Mesenchymal stem cell (in vitro differentiated cells and primary cell): ENCODE measurements at regions not wholly inside any gene's neighbourhood (a gene's known extent, or its start where the extent isn't known, plus 50 kb on each side); places are given as distances from the start of the nearest gene placed in this dataset.

Experiments used
- DNase-seq: peaks from one replicate; pipeline ENCODE4 v3.0.0-alpha.2; 2013
- H2AFZ ChIP-seq: one replicate; pipeline ENCODE4 v1.6.1; 2013; ENCODE audit warnings: low read depth, mild to moderate bottlenecking, control low read depth, inconsistent platforms, low read length, moderate library complexity
- H2AK5ac ChIP-seq: 2 replicates; pipeline ENCODE4 v1.6.1; 2013; ENCODE audit warnings: low read length, moderate library complexity, mild to moderate bottlenecking, inconsistent platforms; ENCODE audit not compliant: severe bottlenecking
- H2BK120ac ChIP-seq: one replicate; pipeline ENCODE4 v1.6.1; 2013; ENCODE audit warnings: low read depth, mild to moderate bottlenecking, inconsistent platforms, low read length, moderate library complexity
- H2BK12ac ChIP-seq, 2 experiments: one replicate each; pipeline ENCODE4 v1.6.1; 2013; ENCODE audit warnings: inconsistent platforms in 2 of 2, low read length in 2 of 2, mild to moderate bottlenecking in 2 of 2, moderate library complexity in 2 of 2, control low read depth in 1 of 2
- H2BK15ac ChIP-seq: one replicate; pipeline ENCODE4 v1.6.1; 2013; ENCODE audit warnings: mild to moderate bottlenecking, low read depth, inconsistent platforms; ENCODE audit not compliant: poor library complexity, severe bottlenecking
- H2BK5ac ChIP-seq: 2 replicates; pipeline ENCODE4 v1.6.1; 2013; ENCODE audit warnings: low read depth, mild to moderate bottlenecking, low read length, control low read depth, inconsistent platforms; ENCODE audit not compliant: poor library complexity, severe bottlenecking
- H3K14ac ChIP-seq, 2 experiments: one replicate each; pipeline ENCODE4 v1.6.1; 2013; ENCODE audit warnings: inconsistent platforms in 2 of 2, low read length in 2 of 2, control low read depth in 1 of 2, mild to moderate bottlenecking in 1 of 2, moderate library complexity in 1 of 2
- H3K18ac ChIP-seq, 2 experiments: one replicate each; pipeline ENCODE4 v1.6.1; 2013; ENCODE audit warnings: inconsistent platforms in 2 of 2, low read length in 2 of 2, control low read depth in 1 of 2, low read depth in 1 of 2, mild to moderate bottlenecking in 1 of 2
- H3K23ac ChIP-seq, 2 experiments: one replicate each; pipeline ENCODE4 v1.6.1; 2013; ENCODE audit warnings: inconsistent platforms in 2 of 2, low read length in 2 of 2, mild to moderate bottlenecking in 2 of 2, moderate library complexity in 2 of 2, control low read depth in 1 of 2
- H3K27ac ChIP-seq: 2 replicates; pipeline ENCODE4 v1.5.1; 2013; ENCODE audit warnings: mild to moderate bottlenecking, moderate library complexity, low read length, control low read depth, inconsistent platforms; ENCODE audit not compliant: poor library complexity, severe bottlenecking
- H3K27me3 ChIP-seq, 2 experiments: 2 replicates each; pipeline versions ENCODE4 v1.6.1 to v1.7.0; 2013; ENCODE audit warnings: low read length in 2 of 2, mild to moderate bottlenecking in 2 of 2, moderate library complexity in 2 of 2, control low read depth in 1 of 2, inconsistent platforms in 1 of 2; ENCODE audit not compliant: control insufficient read depth in 1 of 2, insufficient read depth in 1 of 2
- H3K36me3 ChIP-seq, 2 experiments: 2 replicates each; pipeline versions ENCODE4 v1.6.1 to v1.7.0; 2013; ENCODE audit warnings: low read length in 2 of 2, control low read depth in 1 of 2, inconsistent platforms in 1 of 2, low read depth in 1 of 2, mild to moderate bottlenecking in 1 of 2; ENCODE audit not compliant: insufficient read depth in 2 of 2, control insufficient read depth in 1 of 2
- H3K4ac ChIP-seq, 2 experiments: one replicate each; pipeline ENCODE4 v1.6.1; 2013; ENCODE audit warnings: inconsistent platforms in 2 of 2, low read length in 2 of 2, mild to moderate bottlenecking in 2 of 2, moderate library complexity in 2 of 2, control low read depth in 1 of 2, low read depth in 1 of 2
- H3K4me1 ChIP-seq: 2 replicates; pipeline ENCODE4 v1.6.1; 2013; ENCODE audit warnings: low read depth, low read length, control low read depth; ENCODE audit not compliant: control insufficient read depth, insufficient read depth
- H3K4me2 ChIP-seq: 2 replicates; pipeline ENCODE4 v1.6.1; 2013; ENCODE audit warnings: low read length, mild to moderate bottlenecking, inconsistent platforms; ENCODE audit not compliant: poor library complexity, severe bottlenecking
- H3K4me3 ChIP-seq, 2 experiments: 2 replicates each; pipeline versions ENCODE4 v1.5.1 to v1.7.0; 2013; ENCODE audit warnings: low read length in 2 of 2, mild to moderate bottlenecking in 2 of 2, control low read depth in 1 of 2, low read depth in 1 of 2; ENCODE audit not compliant: insufficient read depth in 1 of 2
- H3K79me1 ChIP-seq: replicated peaks from 2 replicates; pipeline ENCODE4 v1.6.1; 2013; ENCODE audit warnings: mild to moderate bottlenecking, control low read depth, low read length, inconsistent platforms; ENCODE audit not compliant: poor library complexity, severe bottlenecking
- H3K9ac ChIP-seq: 2 replicates; pipeline ENCODE4 v1.7.0; 2013; ENCODE audit warnings: mild to moderate bottlenecking, low read length, moderate library complexity
- H3K9me3 ChIP-seq: 2 replicates; pipeline ENCODE4 v1.7.0; 2013; ENCODE audit warnings: mild to moderate bottlenecking, low read length; ENCODE audit not compliant: control insufficient read depth
- H4K8ac ChIP-seq: one replicate; pipeline ENCODE4 v1.6.1; 2013; ENCODE audit warnings: inconsistent platforms, mild to moderate bottlenecking, low read length, moderate library complexity
- H4K91ac ChIP-seq: one replicate; pipeline ENCODE4 v1.6.1; 2013; ENCODE audit warnings: mild to moderate bottlenecking, low read length, inconsistent platforms
- WGBS: methylation state at CpG from one replicate; pipeline ENCODE4 v1.1.7; 2013; ENCODE audit warnings: mixed read lengths; 5-methylcytosine and 5-hydroxymethylcytosine counted together

GRCh38 chr13:78169386-78169785 is 250.8 kb upstream of the EDNRB start:
- H2BK15ac ChIP-seq: no peak overlapping the region
- no peak overlapping the region for H3K9ac ChIP-seq
- H3K23ac ChIP-seq: no peak overlapping the region
- no peak overlapping the region for H2AK5ac ChIP-seq
- no peak for DNase-seq
- H4K91ac ChIP-seq: no peak overlapping the region
- no peak overlapping the region for H2BK120ac ChIP-seq
- no peak overlapping the region for H3K4me2 ChIP-seq
- peaks cover 13% of the 10 kb centered on the region for H3K9me3 ChIP-seq
- no peak overlapping the region for H3K4me3 ChIP-seq
- H3K79me1 ChIP-seq: no peaks in the 10 kb centered on the region
- no peak overlapping the region for H3K27ac ChIP-seq
- no peak overlapping the region for H3K14ac ChIP-seq
- H3K18ac ChIP-seq: no peak overlapping the region
- H4K8ac ChIP-seq: no peak overlapping the region
- H2BK5ac ChIP-seq: no peak overlapping the region
- H3K4ac ChIP-seq: no peak overlapping the region
- no peaks in the 10 kb centered on the region for H3K27me3 ChIP-seq
- H2AFZ ChIP-seq: no peak overlapping the region
- no peaks in the 10 kb centered on the region for H3K4me1 ChIP-seq
- H2BK12ac ChIP-seq: no peak overlapping the region
- H3K36me3 ChIP-seq: no peaks in the 10 kb centered on the region
- 85% methylated on average over 6 of the region's 6 CpGs for WGBS

DNA sequence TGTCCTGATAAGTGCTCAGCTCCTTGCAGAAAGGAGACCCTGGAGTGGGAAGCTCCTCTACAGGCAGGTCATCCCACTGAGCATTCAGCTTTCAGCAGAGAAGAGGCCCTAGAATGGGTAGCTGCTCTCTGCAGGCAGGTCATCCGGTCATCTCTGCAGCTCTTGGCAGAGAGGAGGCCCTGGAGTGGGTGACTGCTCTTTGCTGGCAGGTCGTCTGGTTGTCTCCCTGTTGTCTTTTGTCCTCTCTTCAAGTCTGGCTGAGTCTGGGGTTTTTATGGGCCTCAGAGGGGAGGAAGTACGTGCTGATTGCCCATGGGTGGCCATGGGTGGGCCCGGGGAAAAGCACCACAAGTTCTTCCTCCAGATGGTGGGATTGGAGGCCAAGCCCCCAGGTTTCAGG is 250.3 kb upstream of the EDNRB start:
- H2BK5ac ChIP-seq: no peak overlapping the region
- no peaks in the 10 kb centered on the region for H3K79me1 ChIP-seq
- H3K4me3 ChIP-seq: no peak overlapping the region
- no peak overlapping the region for H3K14ac ChIP-seq
- no peak overlapping the region for H4K91ac ChIP-seq
- WGBS: 73% methylated on average over 4 of the region's 4 CpGs
- no peak overlapping the region for H2BK120ac ChIP-seq
- H3K9me3 ChIP-seq: peaks cover 13% of the 10 kb centered on the region
- H4K8ac ChIP-seq: no peak overlapping the region
- no peak overlapping the region for H3K27ac ChIP-seq
- no peak for DNase-seq
- H3K4me2 ChIP-seq: no peak overlapping the region
- no peak overlapping the region for H3K18ac ChIP-seq
- no peaks in the 10 kb centered on the region for H3K27me3 ChIP-seq
- H2AFZ ChIP-seq: no peak overlapping the region
- no peak overlapping the region for H2BK15ac ChIP-seq
- H3K4me1 ChIP-seq: no peaks in the 10 kb centered on the region
- H3K4ac ChIP-seq: no peak overlapping the region
- H3K36me3 ChIP-seq: no peaks in the 10 kb centered on the region
- no peak overlapping the region for H2BK12ac ChIP-seq
- H3K23ac ChIP-seq: no peak overlapping the region
- no peak overlapping the region for H3K9ac ChIP-seq
- no peak overlapping the region for H2AK5ac ChIP-seq

DNA sequence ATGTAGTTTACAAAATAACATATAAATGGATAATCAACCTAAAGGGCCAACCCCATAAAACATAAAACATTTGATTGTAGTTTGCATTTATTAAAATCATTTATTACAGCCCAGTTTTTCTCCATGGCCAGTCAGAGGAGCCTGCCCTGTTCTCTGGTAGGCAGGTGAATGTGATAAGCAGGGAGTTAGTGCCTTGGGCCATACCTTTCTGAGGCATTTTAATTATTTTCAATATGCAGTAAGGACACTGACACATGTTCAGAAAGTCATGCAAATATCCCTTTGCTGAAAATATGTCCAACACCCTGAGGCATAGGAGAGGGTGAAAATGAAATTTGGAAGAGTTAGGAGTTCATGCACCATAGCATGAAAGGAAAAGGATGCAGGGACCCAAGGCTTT is 242.6 kb upstream of the EDNRB start:
- Histone ChIP-seq H3K4me3 (no peak overlapping the region), H3K9ac (no peak overlapping the region), H4K91ac (no peak overlapping the region), H3K14ac (no peak overlapping the region), H3K4me1 (no peaks in the 10 kb centered on the region), H2AFZ (no peak overlapping the region), H2AK5ac (no peak overlapping the region), H3K4me2 (no peak overlapping the region), H2BK5ac (no peak overlapping the region), H3K4ac (no peak overlapping the region), H4K8ac (no peak overlapping the region), H2BK120ac (no peak overlapping the region), H3K23ac (no peak overlapping the region), H2BK15ac (no peak overlapping the region), H3K36me3 (no peaks in the 10 kb centered on the region), H3K79me1 (no peaks in the 10 kb centered on the region), H3K27ac (no peak overlapping the region), H2BK12ac (no peak overlapping the region), H3K18ac (no peak overlapping the region), H3K27me3 (no peaks in the 10 kb centered on the region), H3K9me3 (no peaks in the 10 kb centered on the region)
- no peak for DNase-seq

DNA sequence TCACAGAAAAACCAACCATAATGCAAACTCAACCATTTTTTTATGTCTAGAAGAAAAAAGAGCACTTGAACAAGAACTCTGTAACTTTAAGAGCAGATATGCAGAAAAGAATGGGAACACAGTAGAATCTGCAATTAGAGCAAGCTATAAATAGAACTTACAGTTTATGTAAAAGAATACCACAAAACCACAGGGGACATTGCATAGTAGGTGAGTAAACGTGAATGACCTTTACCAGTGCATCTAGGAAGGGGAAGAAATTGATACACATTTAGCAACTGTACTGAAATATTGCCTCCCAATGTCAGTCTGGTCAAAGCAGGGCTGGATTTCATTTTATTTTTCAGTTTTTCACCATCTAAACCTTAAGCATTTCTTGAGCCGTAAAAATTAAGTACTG is 242.2 kb upstream of the EDNRB start:
- Histone ChIP-seq H3K27me3 (no peaks in the 10 kb centered on the region), H2BK12ac (no peak overlapping the region), H4K8ac (no peak overlapping the region), H3K4me2 (no peak overlapping the region), H3K27ac (no peak overlapping the region), H3K9me3 (no peaks in the 10 kb centered on the region), H3K4ac (no peak overlapping the region), H2BK15ac (no peak overlapping the region), H3K23ac (no peak overlapping the region), H2BK120ac (no peak overlapping the region), H3K9ac (no peak overlapping the region), H3K4me3 (no peak overlapping the region), H3K14ac (no peak overlapping the region), H2AFZ (no peak overlapping the region), H2AK5ac (no peak overlapping the region), H3K79me1 (no peaks in the 10 kb centered on the region), H3K4me1 (no peaks in the 10 kb centered on the region), H2BK5ac (no peak overlapping the region), H4K91ac (no peak overlapping the region), H3K36me3 (no peaks in the 10 kb centered on the region), H3K18ac (no peak overlapping the region)
- WGBS: no CpG with 5 or more reads among the region's 2 CpGs
- DNase-seq: peak; percentile 83
